ENCODE measurements at regions not wholly inside any gene's neighbourhood (a gene's known extent, or its start where the extent isn't known, plus 50 kb on each side); places are given as distances from the start of the nearest gene placed in this dataset.
A peak's percentile ranks its signal among the peaks of the same experiment; 100 is the strongest.

GRCh38 chr7:91811641-91812040 lies 68.9 kb downstream of the MTERF1 start:
- no CpG with 5 or more reads among the region's 2 CpGs for WGBS (ENCODE audit: insufficient coverage)
- Histone ChIP-seq H3K36me3 (ENCODE audit: control insufficient read depth, insufficient read depth, low read length) (no peaks in the 10 kb centered on the region), H3K4me3 (ENCODE audit: low read length) (no peak overlapping the region), H3K4me1 (ENCODE audit: control insufficient read depth, insufficient read depth, low read length) (peaks cover 3% of the 10 kb centered on the region), H3K9me3 (replicated peaks; ENCODE audit: control insufficient read depth, low read depth, low read length) (no peaks in the 10 kb centered on the region), H3K27ac (ENCODE audit: low read length) (no peak overlapping the region), H3K27me3 (ENCODE audit: control insufficient read depth, insufficient read depth, low read length) (no peaks in the 10 kb centered on the region)
- DNase-seq = no peak

GRCh38 chr7:91812388-91812787 lies 68.1 kb downstream of the MTERF1 start:
- Histone ChIP-seq H3K4me3 (ENCODE audit: low read length) (no peak overlapping the region), H3K9me3 (replicated peaks; ENCODE audit: control insufficient read depth, low read depth, low read length) (no peaks in the 10 kb centered on the region), H3K27ac (ENCODE audit: low read length) (peak overlapping the region; percentile 11), H3K36me3 (ENCODE audit: control insufficient read depth, insufficient read depth, low read length) (no peaks in the 10 kb centered on the region), H3K27me3 (ENCODE audit: control insufficient read depth, insufficient read depth, low read length) (no peaks in the 10 kb centered on the region), H3K4me1 (ENCODE audit: control insufficient read depth, insufficient read depth, low read length) (peaks cover 3% of the 10 kb centered on the region)
- DNase-seq = peak; percentile 11
- 32% methylated on average over 3 of the region's 3 CpGs for WGBS (ENCODE audit: insufficient coverage)

DNA sequence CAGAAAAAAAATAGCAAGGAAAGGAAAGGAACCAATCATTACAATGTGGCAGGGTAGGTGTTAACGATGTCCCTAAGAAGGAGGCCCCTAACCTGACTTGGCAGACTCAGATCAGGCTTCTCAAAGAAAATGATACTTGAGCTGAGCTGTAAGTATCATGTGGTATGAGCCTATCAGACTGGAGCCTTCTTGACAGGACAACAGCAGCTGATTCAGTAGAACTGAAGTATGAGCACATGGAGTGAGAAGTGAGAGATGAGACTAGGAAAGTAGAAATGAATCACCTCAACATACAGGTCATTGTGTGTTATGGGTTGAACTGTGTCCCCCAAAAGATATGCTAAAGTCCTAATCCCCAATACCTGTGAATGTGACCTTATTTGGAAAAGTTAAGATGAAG lies 66.3 kb downstream of the MTERF1 start:
- Histone ChIP-seq H3K4me3 (ENCODE audit: low read length) (no peak overlapping the region), H3K36me3 (ENCODE audit: control insufficient read depth, insufficient read depth, low read length) (no peaks in the 10 kb centered on the region), H3K27ac (ENCODE audit: low read length) (no peak overlapping the region), H3K4me1 (ENCODE audit: control insufficient read depth, insufficient read depth, low read length) (peaks cover 3% of the 10 kb centered on the region), H3K9me3 (replicated peaks; ENCODE audit: control insufficient read depth, low read depth, low read length) (no peaks in the 10 kb centered on the region), H3K27me3 (ENCODE audit: control insufficient read depth, insufficient read depth, low read length) (no peaks in the 10 kb centered on the region)
- WGBS (ENCODE audit: insufficient coverage) = 100% methylated on average over 1 of the region's 1 CpG
- DNase-seq = peak; percentile 33
